Natural killer cell (primary cell): ENCODE measurements at regions not wholly inside any gene's neighbourhood (a gene's known extent, or its start where the extent isn't known, plus 50 kb on each side); places are given as distances from the start of the nearest gene placed in this dataset.

Experiments
- ATAC-seq, 3 donors: fragments of 150-1000 bp in 2 of 3; fragments of 200-7000 bp in 1 of 3; cut with Tn5 transposase; 1 replicate in 1 of 3; 2 replicates in 2 of 3; pipeline ENCODE4 v1.10.0; 2021; ENCODE audit warnings: mild to moderate bottlenecking in 2 of 3, moderate library complexity in 2 of 3
- DNase-seq, 2 donors: peaks; one replicate each; pipeline versions ENCODE4 v3.0.0 to v3.0.0-alpha.2; 2013 to 2021; ENCODE audit warnings: mixed read lengths in 1 of 2
- H3K27ac ChIP-seq: one replicate; pipeline ENCODE4 v1.5.1; 2013; ENCODE audit warnings: mild to moderate bottlenecking, low read length
- H3K27me3 ChIP-seq: one replicate; pipeline ENCODE4 v1.6.1; 2013; ENCODE audit warnings: low read length; ENCODE audit not compliant: control insufficient read depth, insufficient read depth
- H3K36me3 ChIP-seq: one replicate; pipeline ENCODE4 v1.6.1; 2013; ENCODE audit warnings: low read length; ENCODE audit not compliant: control insufficient read depth, insufficient read depth
- H3K4me1 ChIP-seq: one replicate; pipeline ENCODE4 v1.6.1; 2013; ENCODE audit warnings: low read length; ENCODE audit not compliant: control insufficient read depth, insufficient read depth
- H3K4me3 ChIP-seq: one replicate; pipeline ENCODE4 v1.5.1; 2013; ENCODE audit warnings: low read length
- H3K9me3 ChIP-seq: one replicate; pipeline ENCODE4 v1.6.1; 2013; ENCODE audit warnings: low read length; ENCODE audit not compliant: control insufficient read depth, insufficient read depth
- H3K27ac Mint-ChIP-seq, 2 donors: one replicate each; pipeline ENCODE4 v1.8.0; 2022; ENCODE audit warnings: mild to moderate bottlenecking in 2 of 2, mixed read lengths in 2 of 2, moderate library complexity in 1 of 2
- H3K27me3 Mint-ChIP-seq, 2 donors: one replicate each; pipeline ENCODE4 v1.8.0; 2022; ENCODE audit warnings: low read depth in 2 of 2, mixed read lengths in 2 of 2
- H3K36me3 Mint-ChIP-seq: one replicate; pipeline ENCODE4 v1.8.0; 2022; ENCODE audit warnings: mixed read lengths
- H3K4me1 Mint-ChIP-seq, 2 donors: one replicate each; pipeline ENCODE4 v1.8.0; 2022; ENCODE audit warnings: mixed read lengths in 2 of 2
- H3K4me3 Mint-ChIP-seq: one replicate; pipeline ENCODE4 v1.8.0; 2022; ENCODE audit warnings: mild to moderate bottlenecking, moderate library complexity, mixed read lengths
- H3K9me3 Mint-ChIP-seq, 2 donors: one replicate each; pipeline ENCODE4 v1.8.0; 2022; ENCODE audit warnings: mixed read lengths in 2 of 2
- WGBS: methylation state at CpG from one replicate; pipeline ENCODE4 v1.1.7; 2013; ENCODE audit warnings: missing lambda C conversion rate; ENCODE audit not compliant: insufficient coverage; 5-methylcytosine and 5-hydroxymethylcytosine counted together
- intact Hi-C: fragments of 100-400 bp; cut with micrococcal nuclease; formaldehyde crosslinking; loops from one replicate; pipeline ENCODE4 v1.14.2; 2022
- TF ChIP-seq, protein P1 (sequence below): fragments of 200-600 bp; IDR thresholded peaks from one replicate; pipeline ENCODE4 v1.8.0; 2022; ENCODE audit warnings: antibody characterized with exemption

- Histone ChIP-seq H3K4me1 (no peaks in the 10 kb centered on the region), H3K27ac (no peak overlapping the region), H3K4me3 (no peak overlapping the region), H3K36me3 (no peaks in the 10 kb centered on the region), H3K9me3 (no peaks in the 10 kb centered on the region), H3K27me3 (no peaks in the 10 kb centered on the region)
- ATAC-seq: no peak
- no peaks in the 10 kb centered on the region for H3K36me3 Mint-ChIP-seq
- H3K9me3 Mint-ChIP-seq: no peaks in the 10 kb centered on the region
- H3K27me3 Mint-ChIP-seq: no peaks in the 10 kb centered on the region
- no peaks in the 10 kb centered on the region for H3K4me1 Mint-ChIP-seq
- no peak overlapping the region for H3K27ac Mint-ChIP-seq
- no peak for DNase-seq
- TF ChIP-seq, protein P1, sequence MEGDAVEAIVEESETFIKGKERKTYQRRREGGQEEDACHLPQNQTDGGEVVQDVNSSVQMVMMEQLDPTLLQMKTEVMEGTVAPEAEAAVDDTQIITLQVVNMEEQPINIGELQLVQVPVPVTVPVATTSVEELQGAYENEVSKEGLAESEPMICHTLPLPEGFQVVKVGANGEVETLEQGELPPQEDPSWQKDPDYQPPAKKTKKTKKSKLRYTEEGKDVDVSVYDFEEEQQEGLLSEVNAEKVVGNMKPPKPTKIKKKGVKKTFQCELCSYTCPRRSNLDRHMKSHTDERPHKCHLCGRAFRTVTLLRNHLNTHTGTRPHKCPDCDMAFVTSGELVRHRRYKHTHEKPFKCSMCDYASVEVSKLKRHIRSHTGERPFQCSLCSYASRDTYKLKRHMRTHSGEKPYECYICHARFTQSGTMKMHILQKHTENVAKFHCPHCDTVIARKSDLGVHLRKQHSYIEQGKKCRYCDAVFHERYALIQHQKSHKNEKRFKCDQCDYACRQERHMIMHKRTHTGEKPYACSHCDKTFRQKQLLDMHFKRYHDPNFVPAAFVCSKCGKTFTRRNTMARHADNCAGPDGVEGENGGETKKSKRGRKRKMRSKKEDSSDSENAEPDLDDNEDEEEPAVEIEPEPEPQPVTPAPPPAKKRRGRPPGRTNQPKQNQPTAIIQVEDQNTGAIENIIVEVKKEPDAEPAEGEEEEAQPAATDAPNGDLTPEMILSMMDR: no peak
- H3K4me3 Mint-ChIP-seq: no peak overlapping the region
- 100% methylated on average over 1 of the region's 3 CpGs for WGBS
- intact Hi-C loops: no loop called here
Observed at GRCh38 chr6:141131616-141132015, 1001.1 kb upstream of the GJE1 start.

DNA sequence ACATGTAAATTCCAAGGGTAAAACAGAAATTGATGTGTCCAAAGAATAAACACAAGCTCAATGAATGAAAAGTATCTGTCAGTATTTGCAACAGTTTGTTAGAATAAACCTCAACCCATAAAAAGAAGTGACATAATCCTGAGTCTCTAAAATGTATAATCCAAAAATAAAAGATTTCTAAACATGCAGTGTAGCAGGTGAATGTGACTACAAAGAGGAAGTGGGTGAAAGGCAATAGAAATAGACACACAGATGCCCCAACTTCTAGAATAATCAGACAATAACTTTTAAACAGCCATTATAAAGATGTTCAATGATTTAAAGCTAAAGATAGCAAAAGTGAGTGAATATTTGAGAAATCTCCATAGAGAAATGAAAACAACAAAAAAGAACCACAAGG, 1009.2 kb upstream of the GJE1 start:
- no peak for ATAC-seq
- H3K4me1 ChIP-seq: no peaks in the 10 kb centered on the region
- no peaks in the 10 kb centered on the region for H3K27me3 Mint-ChIP-seq
- no peaks in the 10 kb centered on the region for H3K4me1 Mint-ChIP-seq
- H3K4me3 Mint-ChIP-seq: no peak overlapping the region
- H3K36me3 Mint-ChIP-seq: no peaks in the 10 kb centered on the region
- H3K4me3 ChIP-seq: no peak overlapping the region
- H3K36me3 ChIP-seq: no peaks in the 10 kb centered on the region
- peaks cover 5 to 7% of the 10 kb centered on the region in 2 donors for H3K9me3 Mint-ChIP-seq
- TF ChIP-seq, protein P1: no peak
- no peak overlapping the region for H3K27ac ChIP-seq
- no peak overlapping the region for H3K27ac Mint-ChIP-seq
- no peaks in the 10 kb centered on the region for H3K27me3 ChIP-seq
- DNase-seq: no peak
- no peaks in the 10 kb centered on the region for H3K9me3 ChIP-seq
- intact Hi-C loops: no loop called here

DNA sequence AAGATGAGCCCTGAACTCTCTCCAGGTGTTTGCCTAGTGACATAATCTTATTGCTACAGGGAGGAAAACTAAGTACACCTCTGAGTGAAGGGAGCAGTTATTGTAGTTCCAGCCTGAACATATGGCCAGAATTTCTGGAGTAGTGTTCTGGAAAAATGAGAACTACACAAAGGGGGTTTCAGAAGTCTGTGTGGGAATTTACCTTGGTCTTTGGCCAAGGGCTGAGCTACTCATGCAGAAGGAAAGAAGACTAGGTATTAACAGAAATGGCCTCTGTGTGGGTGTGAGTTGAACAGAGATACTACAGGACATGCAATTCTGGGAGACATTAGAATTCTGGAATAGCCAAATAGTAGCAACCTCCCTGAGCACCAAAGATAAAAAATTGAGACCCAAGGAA, 1009.7 kb upstream of the GJE1 start:
- TF ChIP-seq, protein P1: no peak
- Histone ChIP-seq H3K27me3 (no peaks in the 10 kb centered on the region), H3K4me1 (no peaks in the 10 kb centered on the region), H3K27ac (no peak overlapping the region), H3K9me3 (no peaks in the 10 kb centered on the region), H3K4me3 (no peak overlapping the region), H3K36me3 (no peaks in the 10 kb centered on the region)
- ATAC-seq (no peak), DNase-seq (no peak)
- H3K4me1 Mint-ChIP-seq: no peaks in the 10 kb centered on the region
- peaks cover 5 to 7% of the 10 kb centered on the region in 2 donors for H3K9me3 Mint-ChIP-seq
- no peak overlapping the region for H3K4me3 Mint-ChIP-seq
- intact Hi-C loops: no loop called here
- no peaks in the 10 kb centered on the region for H3K36me3 Mint-ChIP-seq
- H3K27ac Mint-ChIP-seq: no peak overlapping the region
- H3K27me3 Mint-ChIP-seq: no peaks in the 10 kb centered on the region

DNA sequence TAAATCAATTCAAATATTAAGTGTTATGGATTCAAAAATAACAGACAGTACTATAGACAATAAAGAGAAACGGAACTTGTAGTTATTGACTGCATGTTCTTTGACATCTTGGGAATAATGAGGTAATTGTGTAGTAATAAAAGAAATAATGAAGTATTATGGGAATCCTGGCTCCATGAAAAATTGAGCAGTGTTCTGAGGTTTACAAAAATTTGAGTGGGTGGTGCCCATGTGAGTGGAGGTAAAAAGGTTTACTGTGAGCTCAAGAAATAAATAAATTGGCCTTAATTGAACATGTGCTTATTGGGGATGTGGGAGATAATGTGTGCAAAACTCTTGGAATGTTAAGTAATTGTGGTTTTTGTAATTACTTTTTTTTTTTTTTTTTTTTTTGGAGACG, 1013.7 kb upstream of the GJE1 start:
- no peaks in the 10 kb centered on the region for H3K9me3 ChIP-seq
- no peak overlapping the region for H3K4me3 Mint-ChIP-seq
- no peak for ATAC-seq
- 50% methylated on average over 2 of the region's 2 CpGs for WGBS
- H3K4me1 Mint-ChIP-seq: no peaks in the 10 kb centered on the region
- intact Hi-C loops: no loop called here
- no peak overlapping the region for H3K27ac ChIP-seq
- TF ChIP-seq, protein P1: no peak
- H3K36me3 Mint-ChIP-seq: no peaks in the 10 kb centered on the region
- no peaks in the 10 kb centered on the region for H3K4me1 ChIP-seq
- H3K9me3 Mint-ChIP-seq: peaks cover 5 to 7% of the 10 kb centered on the region in 2 donors
- H3K4me3 ChIP-seq: no peak overlapping the region
- no peak overlapping the region for H3K27ac Mint-ChIP-seq
- DNase-seq: no peak
- H3K27me3 ChIP-seq: no peaks in the 10 kb centered on the region
- no peaks in the 10 kb centered on the region for H3K27me3 Mint-ChIP-seq
- no peaks in the 10 kb centered on the region for H3K36me3 ChIP-seq
